Coronary artery (tissue), 2 donors: ENCODE measurements at regions not wholly inside any gene's neighbourhood (a gene's known extent, or its start where the extent isn't known, plus 50 kb on each side); places are given as distances from the start of the nearest gene placed in this dataset.

Source experiments
- DNase-seq: peaks from one replicate; pipeline ENCODE4 v3.0.0-alpha.2; 2017; ENCODE audit warnings: low spot score
- H3K27ac ChIP-seq, 2 donors: fragments of 200-600 bp; sonication (generic); one replicate each; pipeline ENCODE4 v1.5.1; 2016 to 2019
- H3K4me3 ChIP-seq: fragments of 200-600 bp; sonication (generic); 2 replicates; pipeline ENCODE4 v1.5.1; 2016; ENCODE audit warnings: mild to moderate bottlenecking, moderate library complexity
- CTCF ChIP-seq: fragments of 200-600 bp; sonication (generic); IDR thresholded peaks from one replicate; pipeline ENCODE4 v1.5.1; 2019; ENCODE audit warnings: antibody characterized with exemption

DNA sequence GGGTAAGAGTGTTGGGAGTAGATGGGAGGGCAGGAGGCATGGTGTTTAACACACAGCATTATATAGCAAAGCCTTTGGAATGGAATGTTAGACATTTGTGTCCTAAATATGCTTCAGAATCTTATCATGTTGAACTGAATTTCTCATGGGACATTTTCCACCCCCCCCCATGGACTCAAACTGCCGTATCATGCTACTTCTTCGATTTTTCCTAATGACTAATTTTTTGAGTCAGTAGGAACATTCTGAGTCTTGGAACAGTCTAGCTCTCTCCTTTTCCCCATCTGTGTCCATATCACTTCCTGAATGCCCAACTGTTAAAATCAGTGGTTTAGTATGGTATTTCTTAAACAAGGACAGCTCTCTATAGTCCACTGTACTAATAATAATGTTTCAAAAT lies 380.6 kb downstream of the TLE4 start:
- no peak for DNase-seq
- TF ChIP-seq CTCF = no peak
- no peak overlapping the region for H3K27ac ChIP-seq
- H3K4me3 ChIP-seq = no peak overlapping the region

DNA sequence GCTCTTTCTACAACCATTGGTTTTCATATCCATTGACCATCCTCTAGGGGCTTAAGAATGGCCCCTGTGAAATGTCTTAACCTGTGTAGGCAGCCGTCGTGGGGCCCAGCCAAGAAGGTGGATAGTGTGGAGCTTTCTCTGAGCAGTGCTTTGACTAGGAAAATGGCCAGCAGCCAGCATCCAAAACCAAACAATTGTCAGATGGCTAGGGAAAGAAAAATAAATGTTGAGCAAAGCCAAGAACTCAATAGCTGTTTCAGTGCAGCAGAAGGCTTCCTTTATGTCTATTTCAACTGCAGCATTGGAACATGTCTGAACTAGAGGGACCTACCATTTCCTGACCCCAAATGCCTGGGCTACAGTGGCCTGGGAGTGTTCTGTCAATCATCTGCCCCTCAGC lies 374.9 kb downstream of the TLE4 start:
- no peak overlapping the region for H3K4me3 ChIP-seq
- no peak for DNase-seq
- H3K27ac ChIP-seq = no peak overlapping the region
- no peak for TF ChIP-seq CTCF

DNA sequence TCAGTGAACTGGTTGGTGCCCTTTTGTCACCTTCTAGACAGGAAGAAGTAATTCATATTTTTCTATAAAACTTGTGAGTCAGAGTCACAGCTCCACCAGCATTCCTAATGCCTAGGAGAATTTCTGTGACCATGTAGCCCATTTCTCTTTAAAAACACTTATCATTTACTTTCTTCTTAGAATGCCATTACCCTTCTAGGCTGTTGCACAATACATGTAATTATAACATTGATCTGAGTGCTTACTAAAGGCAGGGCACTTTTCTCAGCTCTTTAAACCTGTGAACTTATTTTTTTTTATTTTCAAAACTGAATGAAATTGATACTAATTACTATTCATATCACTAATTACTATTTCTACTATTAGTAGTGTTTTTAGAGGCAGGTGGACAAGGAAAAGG lies 373.7 kb downstream of the TLE4 start:
- no peak for TF ChIP-seq CTCF
- Histone ChIP-seq H3K27ac (no peak overlapping the region), H3K4me3 (no peak overlapping the region)
- no peak for DNase-seq

GRCh38 chr9:79945016-79945415 lies 373.3 kb downstream of the TLE4 start:
- H3K27ac ChIP-seq = no peak overlapping the region
- H3K4me3 ChIP-seq = no peak overlapping the region
- no peak for DNase-seq
- TF ChIP-seq CTCF = no peak

DNA sequence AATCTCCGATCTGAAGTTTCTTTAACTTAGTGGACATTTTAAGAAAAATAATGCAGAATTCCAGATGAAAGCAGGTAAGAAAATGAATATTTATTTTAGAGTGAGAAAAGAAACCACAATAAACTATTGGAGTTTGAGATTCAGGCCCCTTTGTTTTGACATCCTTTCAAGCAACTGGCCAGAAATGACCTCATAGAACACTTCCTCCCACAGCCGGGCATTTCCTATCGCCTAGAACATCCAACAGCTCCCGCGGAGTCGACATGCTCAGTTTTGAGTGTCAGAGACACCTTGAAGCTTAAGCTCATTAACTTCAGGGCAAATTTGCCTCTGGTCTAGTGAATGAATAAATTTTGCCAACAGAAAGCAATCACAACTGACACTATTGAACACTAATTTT lies 369.2 kb downstream of the TLE4 start:
- no peak for TF ChIP-seq CTCF
- no peak overlapping the region for H3K27ac ChIP-seq
- DNase-seq = no peak
- no peak overlapping the region for H3K4me3 ChIP-seq

DNA sequence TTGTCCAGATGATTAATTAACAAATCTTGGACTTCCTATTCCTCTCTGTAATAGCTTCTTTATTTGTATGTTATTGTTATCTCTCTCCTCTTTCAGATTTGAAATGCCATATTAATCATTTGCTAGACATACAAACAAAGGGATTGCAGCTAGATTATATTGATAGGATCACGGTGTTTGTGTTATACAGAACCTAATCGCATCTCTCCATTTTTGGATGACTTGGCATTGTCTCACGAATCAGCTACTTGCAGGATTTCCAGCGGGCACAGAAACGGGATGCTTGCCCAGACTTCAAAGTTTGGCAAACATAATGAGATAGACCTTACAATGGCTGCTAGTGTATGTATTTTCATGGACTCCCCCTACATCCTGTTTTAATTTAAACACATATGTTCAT lies 368.1 kb downstream of the TLE4 start:
- no peak for DNase-seq
- no peak for TF ChIP-seq CTCF
- Histone ChIP-seq H3K27ac (no peak overlapping the region), H3K4me3 (no peak overlapping the region)

GRCh38 chr9:79936336-79936735 lies 364.6 kb downstream of the TLE4 start:
- no peak for DNase-seq
- Histone ChIP-seq H3K27ac (no peak overlapping the region), H3K4me3 (no peak overlapping the region)
- no peak for TF ChIP-seq CTCF
